H9 (cell line): ENCODE measurements at regions not wholly inside any gene's neighbourhood (a gene's known extent, or its start where the extent isn't known, plus 50 kb on each side); places are given as distances from the start of the nearest gene placed in this dataset.

Source experiments
- DNase-seq: peaks from one replicate; pipeline ENCODE4 v3.0.0-alpha.2; 2017
- H2AFZ ChIP-seq: one replicate; pipeline ENCODE4 v1.6.1; 2013; ENCODE audit warnings: mild to moderate bottlenecking, low read length, control low read depth, moderate library complexity
- H2AK5ac ChIP-seq: 2 replicates; pipeline ENCODE4 v1.6.1; 2013; ENCODE audit warnings: low read length, control low read depth, mixed read lengths; ENCODE audit not compliant: insufficient read length
- H2BK120ac ChIP-seq: one replicate; pipeline ENCODE4 v1.6.1; 2013; ENCODE audit warnings: low read depth, mild to moderate bottlenecking, low read length, control low read depth, inconsistent platforms; ENCODE audit not compliant: poor library complexity, severe bottlenecking
- H2BK12ac ChIP-seq: 2 replicates; pipeline ENCODE4 v1.6.1; 2013; ENCODE audit warnings: low read length, control low read depth, mixed read lengths, low read depth; ENCODE audit not compliant: insufficient read length
- H2BK15ac ChIP-seq: 2 replicates; pipeline ENCODE4 v1.6.1; 2013; ENCODE audit warnings: low read depth, low read length, control low read depth
- H2BK20ac ChIP-seq: one replicate; pipeline ENCODE4 v1.6.1; 2013; ENCODE audit warnings: low read depth, mild to moderate bottlenecking, low read length, control low read depth, inconsistent platforms; ENCODE audit not compliant: poor library complexity, severe bottlenecking
- H2BK5ac ChIP-seq: 2 replicates; pipeline ENCODE4 v1.6.1; 2013; ENCODE audit warnings: low read length, control low read depth, mixed read lengths; ENCODE audit not compliant: insufficient read length
- H3K14ac ChIP-seq: 2 replicates; pipeline ENCODE4 v1.6.1; 2013; ENCODE audit warnings: low read length, control low read depth; ENCODE audit not compliant: insufficient read depth
- H3K18ac ChIP-seq: 2 replicates; pipeline ENCODE4 v1.6.1; 2013; ENCODE audit warnings: low read depth, mild to moderate bottlenecking, mixed read lengths, low read length, control low read depth; ENCODE audit not compliant: insufficient read length
- H3K23ac ChIP-seq: 2 replicates; pipeline ENCODE4 v1.6.1; 2013; ENCODE audit warnings: low read length, control low read depth, mixed read lengths, low read depth; ENCODE audit not compliant: insufficient read length
- H3K23me2 ChIP-seq: 2 replicates; pipeline ENCODE4 v1.6.1; 2013; ENCODE audit warnings: low read depth, mild to moderate bottlenecking, mixed read lengths, low read length, control low read depth; ENCODE audit not compliant: insufficient read length, poor library complexity, severe bottlenecking
- H3K27ac ChIP-seq: 2 replicates; pipeline ENCODE4 v1.5.1; 2013; ENCODE audit warnings: low read length, control low read depth, mixed read lengths, low read depth; ENCODE audit not compliant: insufficient read length
- H3K27me3 ChIP-seq: 2 replicates; pipeline ENCODE4 v1.6.1; 2013; ENCODE audit warnings: low read length, control low read depth, inconsistent platforms; ENCODE audit not compliant: insufficient read depth
- H3K4ac ChIP-seq: 2 replicates; pipeline ENCODE4 v1.6.1; 2013; ENCODE audit warnings: low read depth, mild to moderate bottlenecking, control low read depth, inconsistent platforms, low read length, moderate library complexity
- H3K4me1 ChIP-seq: 2 replicates; pipeline ENCODE4 v1.6.1; 2013; ENCODE audit warnings: low read length, control low read depth, inconsistent platforms; ENCODE audit not compliant: insufficient read depth
- H3K4me2 ChIP-seq: 2 replicates; pipeline ENCODE4 v1.6.1; 2013; ENCODE audit warnings: low read length, control low read depth, mixed read lengths; ENCODE audit not compliant: insufficient read length, insufficient read depth
- H3K56ac ChIP-seq: 2 replicates; pipeline ENCODE4 v1.6.1; 2013; ENCODE audit warnings: low read depth, mild to moderate bottlenecking, mixed read lengths, low read length, control low read depth; ENCODE audit not compliant: insufficient read length
- H3K79me1 ChIP-seq: 2 replicates; pipeline ENCODE4 v1.6.1; 2013; ENCODE audit warnings: low read depth, mild to moderate bottlenecking, moderate library complexity, low read length, control low read depth, inconsistent platforms; ENCODE audit not compliant: insufficient read depth, poor library complexity, severe bottlenecking
- H3K79me2 ChIP-seq: 2 replicates; pipeline ENCODE4 v1.6.1; 2013; ENCODE audit warnings: low read length, control low read depth, inconsistent platforms; ENCODE audit not compliant: insufficient read depth
- H3K9ac ChIP-seq: 2 replicates; pipeline ENCODE4 v1.6.1; 2013; ENCODE audit warnings: low read length, control low read depth, mixed read lengths; ENCODE audit not compliant: insufficient read length; ENCODE audit errors: extremely low read depth
- H3K9me3 ChIP-seq: one replicate; pipeline ENCODE4 v1.6.1; 2013; ENCODE audit warnings: low read depth, low read length, inconsistent platforms; ENCODE audit not compliant: control insufficient read depth
- H3T11ph ChIP-seq: one replicate; pipeline ENCODE4 v1.6.1; 2013; ENCODE audit warnings: mild to moderate bottlenecking, low read length, control low read depth, inconsistent platforms
- H4K20me1 ChIP-seq: one replicate; pipeline ENCODE4 v1.6.1; 2013; ENCODE audit not compliant: control insufficient read depth, insufficient read length, insufficient read depth
- H4K5ac ChIP-seq: 2 replicates; pipeline ENCODE4 v1.6.1; 2013; ENCODE audit warnings: low read depth, mild to moderate bottlenecking, mixed read lengths, low read length, control low read depth; ENCODE audit not compliant: insufficient read length
- H4K8ac ChIP-seq: replicated peaks from 2 replicates; pipeline ENCODE4 v1.6.1; 2013; ENCODE audit warnings: low read length, control low read depth, mixed read lengths, low read depth; ENCODE audit not compliant: insufficient read length
- H4K91ac ChIP-seq: 2 replicates; pipeline ENCODE4 v1.6.1; 2013; ENCODE audit warnings: low read depth, mild to moderate bottlenecking, moderate library complexity, mixed read lengths, low read length, control low read depth; ENCODE audit not compliant: insufficient read length
- H3K27ac Mint-ChIP-seq, 3 experiments: 2 replicates in 2 of 3; 3 replicates in 1 of 3; pipeline ENCODE4 v1.8.0; 2020 to 2021; ENCODE audit warnings: mixed read lengths in 3 of 3, mild to moderate bottlenecking in 1 of 3, moderate library complexity in 1 of 3
- H3K27me3 Mint-ChIP-seq: 2 replicates; pipeline ENCODE4 v1.8.0; 2021; ENCODE audit warnings: low read depth, mild to moderate bottlenecking, moderate library complexity, mixed read lengths
- H3K36me3 Mint-ChIP-seq, 3 experiments: 2 replicates in 2 of 3; 3 replicates in 1 of 3; pipeline ENCODE4 v1.8.0; 2020 to 2021; ENCODE audit warnings: low read depth in 3 of 3, mixed read lengths in 3 of 3; ENCODE audit not compliant: insufficient read depth in 1 of 3
- H3K4me1 Mint-ChIP-seq, 2 experiments: 2 replicates each; pipeline ENCODE4 v1.8.0; 2020; ENCODE audit warnings: mixed read lengths in 2 of 2
- H3K4me3 Mint-ChIP-seq, 2 experiments: 2 replicates in 1 of 2; 3 replicates in 1 of 2; pipeline ENCODE4 v1.8.0; 2020 to 2021; ENCODE audit warnings: mild to moderate bottlenecking in 2 of 2, mixed read lengths in 2 of 2, moderate library complexity in 1 of 2
- H3K9me3 Mint-ChIP-seq, 2 experiments: 2 replicates in 1 of 2; 3 replicates in 1 of 2; pipeline ENCODE4 v1.8.0; 2020; ENCODE audit warnings: mild to moderate bottlenecking in 2 of 2, mixed read lengths in 2 of 2, moderate library complexity in 1 of 2
- CTCF ChIP-seq: fragments of 200-600 bp; sonication (generic); conservative IDR thresholded peaks from 3 replicates; pipeline ENCODE4 v1.8.0; 2021; ENCODE audit warnings: antibody characterized with exemption, mild to moderate bottlenecking
- WGBS: extraction: QIAGEN DNeasy Blood & Tissue Kit; methylation state at CpG from one replicate; pipeline ENCODE4 v1.1.7; 2013; ENCODE audit warnings: missing lambda C conversion rate, low lambda C conversion rate, mixed read lengths; ENCODE audit not compliant: insufficient read length; ENCODE audit errors: extremely low coverage; 5-methylcytosine and 5-hydroxymethylcytosine counted together

- Mint-ChIP-seq H3K4me1 (no peaks in the 10 kb centered on the region), H3K27me3 (peaks cover 34% of the 10 kb centered on the region), H3K9me3 (peaks cover 0 to 3% of the 10 kb centered on the region in 2 experiments; a peak in 2 of 5 replicates), H3K36me3 (no peaks in the 10 kb centered on the region; a peak in 1 of 7 replicates), H3K27ac (no peak overlapping the region; a peak in 1 of 7 replicates), H3K4me3 (no peak overlapping the region)
- Histone ChIP-seq H4K20me1 (no peaks in the 10 kb centered on the region), H3K56ac (no peak overlapping the region), H2AK5ac (no peak overlapping the region), H2BK12ac (no peak overlapping the region), H2AFZ (no peak overlapping the region), H3K9me3 (no peaks in the 10 kb centered on the region), H3K79me2 (no peaks in the 10 kb centered on the region), H4K8ac (no peak overlapping the region), H3K4me1 (no peaks in the 10 kb centered on the region), H3K79me1 (no peaks in the 10 kb centered on the region), H3K4me2 (no peak overlapping the region), H2BK15ac (no peak overlapping the region), H2BK20ac (no peak overlapping the region), H3K4ac (no peak overlapping the region), H3K18ac (no peak overlapping the region), H3K9ac (no peak overlapping the region), H2BK120ac (no peak overlapping the region), H3K27ac (no peak overlapping the region), H4K91ac (no peak overlapping the region), H3K23ac (no peak overlapping the region), H3T11ph (no peak overlapping the region), H3K23me2 (no peaks in the 10 kb centered on the region), H3K27me3 (no peaks in the 10 kb centered on the region), H2BK5ac (no peak overlapping the region), H4K5ac (no peak overlapping the region), H3K14ac (no peak overlapping the region)
- DNase-seq: peak; percentile 2
- no peak for TF ChIP-seq CTCF
- WGBS: no CpG with 5 or more reads among the region's 8 CpGs
Measured at GRCh38 chr19:29448046-29448445, 77.7 kb upstream of the VSTM2B start.
